ENCODE measurements at regions not wholly inside any gene's neighbourhood (a gene's known extent, or its start where the extent isn't known, plus 50 kb on each side); places are given as distances from the start of the nearest gene placed in this dataset.
A peak's percentile ranks its signal among the peaks of the same experiment; 100 is the strongest.

GRCh38 chr18:961644-962355 lies 57.1 kb downstream of the ADCYAP1 start:
- H3K4me1 Mint-ChIP-seq, result peaks cover 5% of the 10 kb centered on the region
- peak overlapping the region; percentile 46 for H3K4me3 Mint-ChIP-seq
- H3K36me3 Mint-ChIP-seq, result no peaks in the 10 kb centered on the region
- no peak overlapping the region for H3K27ac Mint-ChIP-seq
- peak; percentile 66 for DNase-seq (ENCODE audit: low spot score)
- POLR2A ChIA-PET, result interaction anchor here (0.5 kb wide), 1 partner anchor 64 kb away, joined by 3 read pairs; no protein-coding TSS in a partner anchor
- ATAC-seq, result peak; percentile 62
- CTCF ChIA-PET, result interaction anchor here (0.5 to 2.0 kb wide), 38 partner anchors 8 to 338 kb away, joined by 3 to 26 read pairs (median 5); partner anchors contain the start of gene ADCYAP1
- no peaks in the 10 kb centered on the region; the same call in 1 of the 2 replicates for H3K27me3 Mint-ChIP-seq (ENCODE audit: low read depth)
- TF ChIP-seq, protein P1, sequence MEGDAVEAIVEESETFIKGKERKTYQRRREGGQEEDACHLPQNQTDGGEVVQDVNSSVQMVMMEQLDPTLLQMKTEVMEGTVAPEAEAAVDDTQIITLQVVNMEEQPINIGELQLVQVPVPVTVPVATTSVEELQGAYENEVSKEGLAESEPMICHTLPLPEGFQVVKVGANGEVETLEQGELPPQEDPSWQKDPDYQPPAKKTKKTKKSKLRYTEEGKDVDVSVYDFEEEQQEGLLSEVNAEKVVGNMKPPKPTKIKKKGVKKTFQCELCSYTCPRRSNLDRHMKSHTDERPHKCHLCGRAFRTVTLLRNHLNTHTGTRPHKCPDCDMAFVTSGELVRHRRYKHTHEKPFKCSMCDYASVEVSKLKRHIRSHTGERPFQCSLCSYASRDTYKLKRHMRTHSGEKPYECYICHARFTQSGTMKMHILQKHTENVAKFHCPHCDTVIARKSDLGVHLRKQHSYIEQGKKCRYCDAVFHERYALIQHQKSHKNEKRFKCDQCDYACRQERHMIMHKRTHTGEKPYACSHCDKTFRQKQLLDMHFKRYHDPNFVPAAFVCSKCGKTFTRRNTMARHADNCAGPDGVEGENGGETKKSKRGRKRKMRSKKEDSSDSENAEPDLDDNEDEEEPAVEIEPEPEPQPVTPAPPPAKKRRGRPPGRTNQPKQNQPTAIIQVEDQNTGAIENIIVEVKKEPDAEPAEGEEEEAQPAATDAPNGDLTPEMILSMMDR (IDR thresholded peaks at IDR 0.05), result peak; percentile 94
- no peak for TF ChIP-seq PRDM15 (CRISPR knock-in tag; IDR thresholded peaks at IDR 0.05)
- peaks cover 10% of the 10 kb centered on the region for H3K9me3 Mint-ChIP-seq

DNA sequence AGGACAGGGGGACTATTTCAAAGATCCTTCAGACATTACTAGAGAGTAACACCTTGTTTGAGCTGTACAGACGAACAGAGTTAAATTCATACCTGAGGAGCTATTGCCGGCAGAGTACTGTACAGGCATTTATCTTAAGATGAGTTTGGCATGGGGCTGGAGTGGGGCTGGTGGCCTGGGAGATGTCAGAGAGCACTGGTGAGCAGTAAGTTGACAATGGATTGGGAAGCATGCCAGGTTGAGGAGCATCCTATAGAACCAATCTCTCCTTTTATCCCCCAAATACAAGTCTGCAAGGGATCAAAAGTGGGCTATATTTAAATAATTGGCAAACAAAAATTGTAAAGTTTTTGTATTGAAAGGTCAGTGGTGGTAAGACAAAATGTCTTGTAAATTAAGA lies 58.6 kb downstream of the ADCYAP1 start:
- no peak overlapping the region for H3K27ac Mint-ChIP-seq
- TF ChIP-seq NFYB (CRISPR knock-in tag; conservative IDR thresholded peaks at IDR 0.05; ENCODE audit: low read depth), result no peak
- no peak for ATAC-seq
- no peaks in the 10 kb centered on the region; the same call in 1 of the 2 replicates for H3K27me3 Mint-ChIP-seq (ENCODE audit: low read depth)
- POLR2A ChIA-PET, result no interaction called here
- no peak overlapping the region for H3K4me3 Mint-ChIP-seq
- CTCF ChIA-PET, result interaction anchor here (1.0 to 1.1 kb wide), 4 partner anchors 9 to 124 kb away, joined by 3 to 4 read pairs (median 3); no protein-coding TSS in a partner anchor
- H3K4me1 Mint-ChIP-seq, result peaks cover 5% of the 10 kb centered on the region
- no peak for DNase-seq (ENCODE audit: low spot score)
- H3K36me3 Mint-ChIP-seq, result no peaks in the 10 kb centered on the region
- H3K9me3 Mint-ChIP-seq, result peaks cover 22% of the 10 kb centered on the region

- Mint-ChIP-seq H3K27me3 (ENCODE audit: low read depth) (peaks cover 5% of the 10 kb centered on the region), H3K27ac (no peak overlapping the region), H3K9me3 (peaks cover 43% of the 10 kb centered on the region), H3K36me3 (peaks cover 21% of the 10 kb centered on the region), H3K4me1 (peaks cover 5% of the 10 kb centered on the region), H3K4me3 (no peak overlapping the region)
- no peak for ATAC-seq
- ChIA-PET POLR2A (no interaction called here), CTCF (no interaction called here)
- TF ChIP-seq IRF2 (CRISPR knock-in tag; IDR thresholded peaks at IDR 0.05; ENCODE audit: borderline replicate concordance, low read depth) (no peak), ZBTB43 (CRISPR knock-in tag; IDR thresholded peaks at IDR 0.05) (no peak), RORB (CRISPR knock-in tag; IDR thresholded peaks at IDR 0.05) (no peak), FOXP1 (CRISPR knock-in tag; IDR thresholded peaks at IDR 0.05; ENCODE audit: borderline replicate concordance) (no peak), JUN (CRISPR knock-in tag; IDR thresholded peaks at IDR 0.05) (no peak), NFE2L1 (CRISPR knock-in tag; IDR thresholded peaks at IDR 0.05) (no peak), FOXP4 (CRISPR knock-in tag; IDR thresholded peaks at IDR 0.05) (no peak), CDX4 (CRISPR knock-in tag; IDR thresholded peaks at IDR 0.05; ENCODE audit: borderline replicate concordance) (no peak), GRHL2 (CRISPR knock-in tag; IDR thresholded peaks at IDR 0.05; ENCODE audit: insufficient replicate concordance, severe bottlenecking) (no peak)
- no peak for DNase-seq (ENCODE audit: low spot score)
Measured at GRCh38 chr18:965921-966758, 61.5 kb downstream of the ADCYAP1 start.

Measured in WTC11 (cell line).